HG03565 (cell line): ENCODE measurements at regions not wholly inside any gene's neighbourhood (a gene's known extent, or its start where the extent isn't known, plus 50 kb on each side); places are given as distances from the start of the nearest gene placed in this dataset.

ENCODE experiments used
- ATAC-seq: cut with Tn5 transposase; IDR thresholded peaks from one replicate; pipeline ENCODE4 v1.9.1; 2021; ENCODE audit warnings: mild to moderate bottlenecking, moderate library complexity; ENCODE audit not compliant: unreplicated experiment

GRCh38 chr1:188237573-188238348, 1409.0 kb downstream of the PLA2G4A start:
- no peak for ATAC-seq

DNA sequence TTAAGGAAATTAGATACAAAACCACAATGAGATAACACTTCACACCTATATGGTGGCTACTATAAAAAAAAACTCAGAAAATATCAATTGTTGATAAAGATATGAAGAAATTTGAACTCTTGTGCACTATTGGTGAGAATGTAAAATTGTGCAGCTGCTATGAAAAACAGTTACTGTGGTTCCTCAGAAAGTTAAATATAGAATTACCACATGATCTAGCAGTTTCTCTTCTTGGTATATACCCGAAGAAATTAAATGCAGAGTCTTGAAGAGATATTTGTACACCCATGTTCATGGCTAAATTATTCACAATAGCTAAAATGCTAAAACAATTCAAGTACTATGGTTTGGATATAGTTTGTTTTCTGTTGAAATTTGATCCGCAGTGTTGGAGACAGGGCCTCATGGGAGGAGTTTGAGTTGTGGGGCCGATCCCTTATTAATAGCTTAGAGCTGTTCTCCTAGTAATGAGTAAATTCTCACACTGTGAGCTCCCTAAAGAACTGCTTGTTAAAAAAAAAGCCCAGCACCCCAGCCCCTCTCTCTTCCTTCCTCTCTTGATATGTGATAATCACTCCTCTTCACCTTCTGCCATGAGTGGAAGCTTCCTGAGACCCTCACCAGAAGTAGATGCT, 1412.1 kb downstream of the PLA2G4A start:
- ATAC-seq, result no peak

- no peak for ATAC-seq
Measured at GRCh38 chr1:188241629-188242028, 1412.9 kb downstream of the PLA2G4A start.

DNA sequence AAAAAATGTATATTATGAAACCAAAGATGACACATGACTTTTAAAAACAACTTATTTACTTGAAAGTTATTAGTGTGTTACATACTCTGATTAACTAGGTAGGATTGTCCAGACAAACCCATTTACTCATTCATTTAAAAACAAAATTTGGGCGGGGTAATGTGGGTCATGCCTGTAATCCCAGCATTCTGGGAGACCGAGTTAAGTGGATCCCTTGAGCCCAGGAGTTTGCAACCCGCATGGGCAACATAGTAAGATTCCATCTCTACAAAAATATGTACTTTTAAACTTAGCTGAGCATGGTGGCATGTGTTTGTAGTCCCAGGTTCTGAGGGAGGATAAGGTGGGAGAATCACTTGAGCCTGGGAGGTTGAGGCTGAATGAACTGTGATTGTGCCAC, 1414.7 kb downstream of the PLA2G4A start:
- ATAC-seq, result no peak

GRCh38 chr1:188244681-188245080, 1415.9 kb downstream of the PLA2G4A start:
- ATAC-seq, result no peak

- no peak for ATAC-seq
Measured at GRCh38 chr1:188247255-188247654, 1418.5 kb downstream of the PLA2G4A start.

GRCh38 chr1:188249811-188250210, 1421.1 kb downstream of the PLA2G4A start:
- no peak for ATAC-seq

- no peak for ATAC-seq
Measured at GRCh38 chr1:188251036-188251435, 1422.3 kb downstream of the PLA2G4A start.

DNA sequence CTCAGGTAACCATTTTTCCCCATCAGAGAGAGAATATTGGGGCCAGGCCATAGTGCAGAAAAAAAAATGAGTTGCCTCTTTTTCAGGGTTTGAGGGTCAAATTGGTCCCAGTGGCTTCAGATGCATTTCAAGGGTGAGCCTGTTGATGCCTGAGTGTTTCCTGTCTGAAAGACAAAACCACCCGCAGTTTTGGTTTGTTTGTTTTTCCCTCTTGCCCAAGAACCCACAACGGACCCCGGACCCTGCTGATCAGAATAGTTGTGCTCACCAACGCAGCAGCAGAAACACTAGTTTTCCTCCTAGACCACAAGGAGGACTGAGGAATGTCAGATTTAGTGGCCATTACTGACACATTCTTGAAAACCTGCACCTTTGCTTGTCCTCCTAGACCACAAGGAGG, 1433.1 kb downstream of the PLA2G4A start:
- ATAC-seq, result no peak

DNA sequence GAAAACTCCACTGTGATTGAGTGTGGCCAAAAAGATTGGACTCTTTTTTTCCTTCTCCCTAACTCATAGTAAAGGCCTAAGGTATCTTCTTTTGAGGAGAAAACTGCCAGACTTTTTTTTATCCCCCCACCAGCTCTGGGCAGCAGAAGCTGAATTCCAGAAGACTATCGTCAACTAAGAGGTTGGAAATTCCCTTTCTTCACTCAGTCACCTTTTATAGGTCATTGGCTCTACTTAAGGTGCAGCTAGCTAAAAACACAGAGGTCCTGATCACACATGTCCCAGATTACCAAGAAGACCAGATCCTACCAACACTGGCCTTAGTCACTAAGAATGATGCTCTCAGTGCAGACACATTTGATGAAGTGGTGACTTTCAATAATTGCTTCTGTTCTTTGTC, 1441.2 kb downstream of the PLA2G4A start:
- no peak for ATAC-seq

DNA sequence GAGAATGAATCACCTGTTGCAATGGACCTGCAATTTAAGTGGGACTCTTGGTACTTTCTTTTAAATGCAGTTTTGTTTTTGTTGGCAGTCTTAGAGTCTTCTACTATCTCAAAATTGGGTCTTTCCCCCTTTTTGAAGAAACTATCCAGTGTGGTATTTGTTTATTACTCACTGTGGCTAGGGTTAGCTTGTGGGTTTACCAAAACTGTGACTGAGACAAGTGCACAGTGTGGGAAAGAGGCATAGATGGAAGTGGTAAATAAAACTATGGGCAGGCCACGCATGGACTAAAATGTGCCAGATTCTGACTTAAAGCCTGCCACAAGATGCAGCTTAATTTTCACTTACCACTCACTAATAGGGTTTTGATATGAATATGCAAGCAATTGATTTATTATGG, 1441.7 kb downstream of the PLA2G4A start:
- ATAC-seq, result no peak

DNA sequence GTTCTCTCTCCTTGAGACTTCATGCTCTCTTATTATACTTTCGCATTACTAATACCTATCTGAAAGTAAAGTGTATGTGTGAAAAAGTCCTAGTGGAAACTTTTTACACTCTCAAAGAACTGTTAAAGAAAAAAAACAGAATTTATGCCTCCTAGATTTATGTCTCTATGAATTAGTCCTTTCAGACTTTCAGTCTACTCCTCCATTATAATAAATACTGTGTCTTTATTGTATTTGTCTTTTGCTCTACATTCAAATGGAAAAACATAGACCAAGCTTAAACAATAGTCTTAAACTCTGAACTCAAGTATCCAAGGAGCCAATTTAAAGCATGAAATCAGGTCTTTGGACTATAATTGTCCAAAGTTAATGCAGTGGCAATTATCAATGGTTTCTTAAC, 1449.0 kb downstream of the PLA2G4A start:
- no peak for ATAC-seq

DNA sequence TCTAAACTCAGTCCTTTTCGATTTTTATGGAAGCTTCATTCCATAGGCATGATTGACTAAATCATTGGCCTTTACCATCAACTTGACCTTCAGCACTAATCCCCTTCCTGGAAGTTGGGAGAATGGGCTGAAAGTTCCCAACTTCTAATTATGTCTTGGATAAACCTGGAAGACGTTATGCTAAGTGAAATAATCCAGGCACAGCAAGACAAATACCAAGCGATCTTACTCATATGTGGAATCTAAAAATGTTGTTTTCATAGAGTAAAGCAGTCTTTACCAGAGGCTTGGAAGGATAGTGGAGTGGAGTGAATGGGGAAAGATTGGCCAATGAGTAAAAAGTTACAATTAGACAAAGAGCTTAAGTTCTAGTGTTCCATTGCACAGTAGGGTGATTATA, 1453.2 kb downstream of the PLA2G4A start:
- ATAC-seq, result no peak

DNA sequence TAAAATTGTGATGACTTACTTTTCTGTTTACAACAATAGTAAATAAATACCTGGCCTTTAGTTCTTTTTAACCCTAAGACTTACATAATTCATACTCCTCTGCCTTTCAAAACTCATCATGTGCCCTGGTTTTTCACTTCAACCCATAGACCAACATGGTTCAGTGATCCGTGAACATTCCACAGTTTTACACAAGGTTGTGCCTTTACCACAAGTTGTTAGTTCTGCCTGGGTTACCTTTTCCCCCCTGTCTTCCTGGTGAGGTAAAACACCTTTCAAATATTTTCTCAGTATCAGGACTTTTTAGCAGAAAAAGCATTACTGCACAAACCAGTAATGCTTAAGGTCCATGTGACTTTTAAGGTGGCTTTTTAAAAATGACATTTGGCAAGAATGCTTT, 1466.4 kb downstream of the PLA2G4A start:
- no peak for ATAC-seq

GRCh38 chr1:188302746-188303145, 1474.0 kb downstream of the PLA2G4A start:
- ATAC-seq, result no peak

DNA sequence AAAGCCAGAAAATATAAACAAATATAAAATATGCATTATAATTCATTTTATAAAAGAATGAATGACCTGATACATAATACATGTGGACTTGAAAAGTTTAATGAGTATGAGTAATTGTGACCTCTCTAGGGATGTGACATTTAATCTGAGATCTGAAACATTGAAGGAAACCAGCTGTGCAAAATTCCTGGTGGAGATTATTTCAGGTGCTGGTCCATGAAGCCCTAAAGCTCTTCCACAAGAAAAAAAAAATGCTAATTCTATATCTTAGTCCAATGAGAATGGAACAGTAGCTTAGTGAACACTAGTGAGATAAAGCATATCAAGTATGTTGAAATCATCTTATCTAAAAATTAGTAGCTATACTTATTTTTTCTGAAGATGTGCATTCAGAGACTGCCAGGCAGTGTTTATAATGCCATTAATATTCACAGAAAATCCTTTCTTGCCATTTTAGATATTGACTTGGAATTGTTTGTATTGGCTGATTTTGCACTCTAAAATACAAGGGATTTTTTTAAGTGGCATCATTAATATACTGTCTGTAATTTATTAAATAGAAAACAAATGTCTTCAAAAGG, 1485.9 kb downstream of the PLA2G4A start:
- no peak for ATAC-seq

GRCh38 chr1:188317894-188318293, 1489.1 kb downstream of the PLA2G4A start:
- no peak for ATAC-seq

GRCh38 chr1:188325211-188325610, 1496.5 kb downstream of the PLA2G4A start:
- no peak for ATAC-seq

- no peak for ATAC-seq
Measured at GRCh38 chr1:188343914-188344313, 1515.2 kb downstream of the PLA2G4A start.

DNA sequence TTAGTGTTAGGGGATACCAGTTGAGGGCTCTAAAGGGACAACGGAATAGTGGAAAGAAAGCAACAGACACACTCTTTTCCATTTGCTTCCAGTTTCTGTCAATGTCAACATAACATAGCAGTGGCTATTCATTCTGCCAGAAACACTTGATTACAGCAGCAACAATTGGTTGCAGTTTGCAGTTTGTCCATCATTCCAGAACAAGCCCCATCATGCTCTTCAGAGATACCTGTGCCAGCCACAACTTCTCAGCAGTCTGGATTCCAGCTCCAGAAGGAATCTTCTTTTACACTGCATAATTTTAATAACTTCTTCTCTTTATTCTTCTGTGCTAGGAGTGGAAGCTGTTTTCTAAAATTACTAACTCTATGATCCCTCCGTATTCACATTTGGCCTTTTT, 1521.4 kb downstream of the PLA2G4A start:
- no peak for ATAC-seq

GRCh38 chr1:188355082-188355481, 1526.3 kb downstream of the PLA2G4A start:
- no peak for ATAC-seq

GRCh38 chr1:188355847-188356246, 1527.1 kb downstream of the PLA2G4A start:
- no peak for ATAC-seq
